HepG2 (cell line): ENCODE measurements at regions not wholly inside any gene's neighbourhood (a gene's known extent, or its start where the extent isn't known, plus 50 kb on each side); places are given as distances from the start of the nearest gene placed in this dataset.

Experiments used
- ATAC-seq: fragments of 200-7000 bp; cut with Tn5 transposase; 3 replicates; pipeline ENCODE4 v1.9.1; 2020; ENCODE audit warnings: mild to moderate bottlenecking, moderate library complexity
- BruUV-seq: library from RNA; stranded (reverse); fragments of 400-500 nt; replicated peaks from 2 replicates; lab custom pipeline; 2021; lab: Mats Ljungman, UMichigan
- CTCF ChIA-PET: fragments of 300-600 bp; formaldehyde crosslinking; extraction: SDS; loops from one replicate; lab custom pipeline; 2021; ENCODE audit warnings: low total read pairs, inconsistent platforms, low intra/inter-chr PET ratio; lab: Yijun Ruan, JAX
- POLR2A ChIA-PET: fragments of 350-600 bp; sonication (Branson Sonifier 250); formaldehyde crosslinking; loops from one replicate; lab custom pipeline; 2020; ENCODE audit warnings: antibody characterized with exemption, inconsistent platforms; lab: Yijun Ruan, JAX
- DNase-seq: peaks from one replicate; pipeline ENCODE4 v3.0.0-alpha.2; 2015; ENCODE audit warnings: low spot score
- FAIRE-seq: peaks from 3 replicates; lab custom pipeline; 2011; peaks lifted over from hg19 to GRCh38; lab: Jason Lieb, UNC
- H2AFZ ChIP-seq: one replicate; pipeline ENCODE4 v1.6.1; 2011; ENCODE audit warnings: low read length, inconsistent platforms
- H3K27ac ChIP-seq: fragments of 300-600 bp; 3 replicates; pipeline ENCODE4 v1.8.0; 2011; ENCODE audit warnings: mixed run types, mild to moderate bottlenecking, mixed read lengths, low read length, inconsistent platforms; ENCODE audit not compliant: insufficient read depth; ENCODE audit errors: extremely low read length
- H3K27me3 ChIP-seq, 2 experiments: fragments of 200-600 bp in 1 of 2; 2 replicates in 1 of 2; 3 replicates in 1 of 2; pipeline versions ENCODE4 v1.6.0 to v1.8.0; 2011; ENCODE audit warnings: low read length in 2 of 2, mild to moderate bottlenecking in 2 of 2, moderate library complexity in 2 of 2, inconsistent platforms in 1 of 2; ENCODE audit not compliant: insufficient read depth in 2 of 2, control insufficient read depth in 1 of 2
- H3K36me3 ChIP-seq, 2 experiments: fragments of 200-600 bp in 1 of 2; replicated peaks in 1 of 2; 2 replicates in 1 of 2; 3 replicates in 1 of 2; pipeline versions ENCODE4 v1.5.1 to v1.8.0; 2011; ENCODE audit warnings: low read length in 2 of 2, inconsistent platforms in 1 of 2; ENCODE audit not compliant: insufficient read depth in 2 of 2, control insufficient read depth in 1 of 2
- H3K4me1 ChIP-seq: 2 replicates; pipeline ENCODE4 v1.5.1; 2012; ENCODE audit warnings: low read length, inconsistent platforms; ENCODE audit not compliant: insufficient read depth
- H3K4me2 ChIP-seq: 2 replicates; pipeline ENCODE4 v1.6.0; 2011; ENCODE audit warnings: low read depth, low read length, inconsistent platforms
- H3K4me3 ChIP-seq, 3 experiments: fragments of 200-600 bp in 1 of 3; sonication (generic), shearing (Covaris generic) in 1 of 3; replicated peaks in 1 of 3; 2 replicates each; pipeline ENCODE4 v1.5.1; 2011 to 2016; ENCODE audit warnings: low read length in 3 of 3, inconsistent platforms in 2 of 3, low read depth in 2 of 3, mild to moderate bottlenecking in 2 of 3, control low read depth in 1 of 3, mixed read lengths in 1 of 3; ENCODE audit not compliant: insufficient read depth in 1 of 3
- H3K79me2 ChIP-seq: one replicate; pipeline ENCODE4 v1.6.1; 2011; ENCODE audit warnings: low read length, inconsistent platforms; ENCODE audit not compliant: insufficient read depth
- H3K9ac ChIP-seq: 2 replicates; pipeline ENCODE4 v1.6.0; 2011; ENCODE audit warnings: mild to moderate bottlenecking, low read depth, low read length, inconsistent platforms; ENCODE audit not compliant: insufficient read depth
- H3K9me3 ChIP-seq: 2 replicates; pipeline ENCODE4 v1.5.1; 2012; ENCODE audit warnings: mild to moderate bottlenecking, low read length
- H4K20me1 ChIP-seq: 2 replicates; pipeline ENCODE4 v1.6.0; 2011; ENCODE audit warnings: inconsistent platforms, mild to moderate bottlenecking, low read length, moderate library complexity; ENCODE audit not compliant: insufficient read depth
- ELF4 ChIP-seq: sonication (generic); formaldehyde crosslinking; IDR thresholded peaks from 2 replicates; pipeline ENCODE4 v1.5.0; 2020; ENCODE audit warnings: missing genetic modification reagents, mild to moderate bottlenecking, moderate library complexity, borderline replicate concordance
- ESRRA ChIP-seq: sonication (generic); formaldehyde crosslinking; IDR thresholded peaks from 2 replicates; pipeline ENCODE4 v1.5.1; 2020; ENCODE audit warnings: mild to moderate bottlenecking, low read depth, missing genetic modification reagents
- ETV5 ChIP-seq: IDR thresholded peaks from 2 replicates; pipeline ENCODE4 v1.6.1; 2018; ENCODE audit warnings: missing biosample characterization, missing genetic modification reagents, inconsistent platforms, borderline replicate concordance
- FOXP1 ChIP-seq, 2 experiments: fragments of 450-650 bp in 1 of 2; IDR thresholded peaks; 2 replicates each; pipeline ENCODE4 v1.6.1; 2017 to 2018; ENCODE audit warnings: antibody characterized with exemption in 1 of 2
- HES4 ChIP-seq: sonication (generic); formaldehyde crosslinking; IDR thresholded peaks from 2 replicates; pipeline ENCODE4 v1.9.0; 2021; ENCODE audit warnings: mild to moderate bottlenecking, missing genetic modification reagents, borderline replicate concordance
- HNRNPK ChIP-seq: fragments of 200-400 bp; formaldehyde crosslinking; IDR thresholded peaks from 2 replicates; pipeline ENCODE4 v1.6.1; 2018; ENCODE audit warnings: low read length, low read depth, moderate library complexity, mild to moderate bottlenecking; ENCODE audit not compliant: poor library complexity, severe bottlenecking
- MXD4 ChIP-seq: IDR thresholded peaks from 2 replicates; pipeline ENCODE4 v1.6.1; 2016; ENCODE audit warnings: mild to moderate bottlenecking, missing biosample characterization, missing genetic modification reagents
- SMARCE1 ChIP-seq: fragments of 450-650 bp; IDR thresholded peaks from 2 replicates; pipeline ENCODE4 v1.6.1; 2017; ENCODE audit warnings: borderline replicate concordance
- WIZ ChIP-seq: sonication (generic); formaldehyde crosslinking; IDR thresholded peaks from 2 replicates; pipeline ENCODE4 v1.5.1; 2020; ENCODE audit warnings: mild to moderate bottlenecking, missing genetic modification reagents
- ZNF660 ChIP-seq: sonication (generic); formaldehyde crosslinking; IDR thresholded peaks from 2 replicates; pipeline ENCODE4 v1.5.1; 2020; ENCODE audit warnings: mild to moderate bottlenecking, low read depth, missing genetic modification reagents, borderline replicate concordance
- ZNF720 ChIP-seq: sonication (generic); formaldehyde crosslinking; IDR thresholded peaks from 2 replicates; pipeline ENCODE4 v1.4.0; 2020; ENCODE audit warnings: missing genetic modification reagents
- WGBS: methylation state at CpG from one replicate; pipeline ENCODE4 v1.1.6; 2017; ENCODE audit warnings: low lambda C conversion rate; 5-methylcytosine and 5-hydroxymethylcytosine counted together
- in situ Hi-C: cut with HindIII; loops from 2 replicates; pipeline ENCODE4 v1.10.0; 2017; ENCODE audit warnings: low pct_unique_long_range_greater_than_20kb; ENCODE audit not compliant: extremely low pct_ligation_motif_present
- intact Hi-C: fragments of 100-400 bp; cut with micrococcal nuclease; formaldehyde crosslinking; loops from one replicate; pipeline ENCODE4 v1.10.0; 2022; ENCODE audit not compliant: unreplicated experiment
- TF ChIP-seq, protein P1 (sequence below): sonication (generic); formaldehyde crosslinking; IDR thresholded peaks from 2 replicates; pipeline ENCODE4 v1.4.0; 2020; ENCODE audit warnings: missing genetic modification reagents
- TF ChIP-seq, protein P2 (sequence below): sonication (generic); formaldehyde crosslinking; IDR thresholded peaks from 2 replicates; pipeline ENCODE4 v1.4.0; 2020; ENCODE audit warnings: missing genetic modification reagents; ENCODE audit errors: not compliant biosample characterization
- TF ChIP-seq, protein P3 (sequence below): sonication (generic); formaldehyde crosslinking; IDR thresholded peaks from 2 replicates; pipeline ENCODE4 v1.9.0; 2021; ENCODE audit warnings: missing genetic modification reagents, mild to moderate bottlenecking, borderline replicate concordance

DNA sequence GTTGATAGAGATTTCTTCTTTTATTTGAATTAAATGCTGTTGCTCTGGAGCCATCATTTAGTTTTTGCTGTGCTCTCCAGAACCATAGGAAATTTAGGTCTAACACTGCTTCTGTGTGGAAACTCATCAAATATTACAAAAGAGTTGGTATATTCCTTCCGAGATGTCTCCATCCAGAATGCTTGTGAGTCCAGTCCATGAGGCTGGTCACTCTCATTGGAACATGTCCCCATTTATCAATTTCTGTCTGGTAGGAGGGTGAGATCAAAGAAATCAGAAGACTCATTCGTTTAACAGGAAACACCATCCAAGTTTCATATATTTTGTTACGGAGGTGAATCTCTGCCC is 52.4 kb upstream of the LMO2 start:
- DNase-seq (no peak), FAIRE-seq (no peak), ATAC-seq (no peak)
- H3K9me3 ChIP-seq: no peaks in the 10 kb centered on the region
- TF ChIP-seq ESRRA (CRISPR knock-in tag): no peak
- TF ChIP-seq, protein P1, sequence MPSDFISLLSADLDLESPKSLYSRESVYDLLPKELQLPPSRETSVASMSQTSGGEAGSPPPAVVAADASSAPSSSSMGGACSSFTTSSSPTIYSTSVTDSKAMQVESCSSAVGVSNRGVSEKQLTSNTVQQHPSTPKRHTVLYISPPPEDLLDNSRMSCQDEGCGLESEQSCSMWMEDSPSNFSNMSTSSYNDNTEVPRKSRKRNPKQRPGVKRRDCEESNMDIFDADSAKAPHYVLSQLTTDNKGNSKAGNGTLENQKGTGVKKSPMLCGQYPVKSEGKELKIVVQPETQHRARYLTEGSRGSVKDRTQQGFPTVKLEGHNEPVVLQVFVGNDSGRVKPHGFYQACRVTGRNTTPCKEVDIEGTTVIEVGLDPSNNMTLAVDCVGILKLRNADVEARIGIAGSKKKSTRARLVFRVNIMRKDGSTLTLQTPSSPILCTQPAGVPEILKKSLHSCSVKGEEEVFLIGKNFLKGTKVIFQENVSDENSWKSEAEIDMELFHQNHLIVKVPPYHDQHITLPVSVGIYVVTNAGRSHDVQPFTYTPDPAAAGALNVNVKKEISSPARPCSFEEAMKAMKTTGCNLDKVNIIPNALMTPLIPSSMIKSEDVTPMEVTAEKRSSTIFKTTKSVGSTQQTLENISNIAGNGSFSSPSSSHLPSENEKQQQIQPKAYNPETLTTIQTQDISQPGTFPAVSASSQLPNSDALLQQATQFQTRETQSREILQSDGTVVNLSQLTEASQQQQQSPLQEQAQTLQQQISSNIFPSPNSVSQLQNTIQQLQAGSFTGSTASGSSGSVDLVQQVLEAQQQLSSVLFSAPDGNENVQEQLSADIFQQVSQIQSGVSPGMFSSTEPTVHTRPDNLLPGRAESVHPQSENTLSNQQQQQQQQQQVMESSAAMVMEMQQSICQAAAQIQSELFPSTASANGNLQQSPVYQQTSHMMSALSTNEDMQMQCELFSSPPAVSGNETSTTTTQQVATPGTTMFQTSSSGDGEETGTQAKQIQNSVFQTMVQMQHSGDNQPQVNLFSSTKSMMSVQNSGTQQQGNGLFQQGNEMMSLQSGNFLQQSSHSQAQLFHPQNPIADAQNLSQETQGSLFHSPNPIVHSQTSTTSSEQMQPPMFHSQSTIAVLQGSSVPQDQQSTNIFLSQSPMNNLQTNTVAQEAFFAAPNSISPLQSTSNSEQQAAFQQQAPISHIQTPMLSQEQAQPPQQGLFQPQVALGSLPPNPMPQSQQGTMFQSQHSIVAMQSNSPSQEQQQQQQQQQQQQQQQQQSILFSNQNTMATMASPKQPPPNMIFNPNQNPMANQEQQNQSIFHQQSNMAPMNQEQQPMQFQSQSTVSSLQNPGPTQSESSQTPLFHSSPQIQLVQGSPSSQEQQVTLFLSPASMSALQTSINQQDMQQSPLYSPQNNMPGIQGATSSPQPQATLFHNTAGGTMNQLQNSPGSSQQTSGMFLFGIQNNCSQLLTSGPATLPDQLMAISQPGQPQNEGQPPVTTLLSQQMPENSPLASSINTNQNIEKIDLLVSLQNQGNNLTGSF (CRISPR knock-in tag): no peak
- no peak for TF ChIP-seq WIZ (CRISPR knock-in tag)
- TF ChIP-seq HNRNPK: no peak
- TF ChIP-seq MXD4: no peak
- TF ChIP-seq FOXP1 (IDR thresholded peaks at IDR 0.05): no peak
- TF ChIP-seq FOXP1 (CRISPR knock-in tag; IDR thresholded peaks at IDR 0.05): no peak
- TF ChIP-seq, protein P2, sequence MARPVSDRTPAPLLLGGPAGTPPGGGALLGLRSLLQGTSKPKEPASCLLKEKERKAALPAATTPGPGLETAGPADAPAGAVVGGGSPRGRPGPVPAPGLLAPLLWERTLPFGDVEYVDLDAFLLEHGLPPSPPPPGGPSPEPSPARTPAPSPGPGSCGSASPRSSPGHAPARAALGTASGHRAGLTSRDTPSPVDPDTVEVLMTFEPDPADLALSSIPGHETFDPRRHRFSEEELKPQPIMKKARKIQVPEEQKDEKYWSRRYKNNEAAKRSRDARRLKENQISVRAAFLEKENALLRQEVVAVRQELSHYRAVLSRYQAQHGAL (CRISPR knock-in tag): no peak
- TF ChIP-seq ZNF720 (CRISPR knock-in tag): no peak
- no peak for TF ChIP-seq HES4
- no peak for TF ChIP-seq ELF4
- no peak for TF ChIP-seq ZNF660 (CRISPR knock-in tag)
- TF ChIP-seq, protein P3, sequence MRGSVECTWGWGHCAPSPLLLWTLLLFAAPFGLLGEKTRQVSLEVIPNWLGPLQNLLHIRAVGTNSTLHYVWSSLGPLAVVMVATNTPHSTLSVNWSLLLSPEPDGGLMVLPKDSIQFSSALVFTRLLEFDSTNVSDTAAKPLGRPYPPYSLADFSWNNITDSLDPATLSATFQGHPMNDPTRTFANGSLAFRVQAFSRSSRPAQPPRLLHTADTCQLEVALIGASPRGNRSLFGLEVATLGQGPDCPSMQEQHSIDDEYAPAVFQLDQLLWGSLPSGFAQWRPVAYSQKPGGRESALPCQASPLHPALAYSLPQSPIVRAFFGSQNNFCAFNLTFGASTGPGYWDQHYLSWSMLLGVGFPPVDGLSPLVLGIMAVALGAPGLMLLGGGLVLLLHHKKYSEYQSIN (CRISPR knock-in tag): no peak
- TF ChIP-seq ETV5 (CRISPR knock-in tag): no peak
- TF ChIP-seq SMARCE1: no peak
- no peak overlapping the region for H3K27ac ChIP-seq
- BruUV-seq: no TSS peak
- no peaks in the 10 kb centered on the region for H3K4me1 ChIP-seq
- ChIA-PET CTCF (no interaction called here), POLR2A (no interaction called here)
- 72% methylated on average over 3 of the region's 3 CpGs for WGBS
- H3K36me3 ChIP-seq: no peaks in the 10 kb centered on the region
- no peak overlapping the region for H2AFZ ChIP-seq
- no peak overlapping the region for H3K9ac ChIP-seq
- peaks cover 2 to 3% of the 10 kb centered on the region in 2 experiments; a peak in 1 of 5 replicates for H3K27me3 ChIP-seq
- intact Hi-C loops: no loop called here
- no peaks in the 10 kb centered on the region for H3K79me2 ChIP-seq
- in situ Hi-C loops: no loop called here
- no peaks in the 10 kb centered on the region for H4K20me1 ChIP-seq
- no peak overlapping the region for H3K4me2 ChIP-seq
- no peak overlapping the region for H3K4me3 ChIP-seq
